H1 (cell line): ENCODE measurements at regions not wholly inside any gene's neighbourhood (a gene's known extent, or its start where the extent isn't known, plus 50 kb on each side); places are given as distances from the start of the nearest gene placed in this dataset.
A peak's percentile ranks its signal among the peaks of the same experiment; 100 is the strongest.

Experiments
- CTCF ChIA-PET: fragments of 300-600 bp; sonication (Branson Sonifier 250); formaldehyde crosslinking; loops from one replicate; lab custom pipeline; 2021; ENCODE audit not compliant: partially characterized antibody; lab: Charles Lee
- POLR2A ChIA-PET: fragments of 300-600 bp; sonication (Branson Sonifier 250); formaldehyde crosslinking; loops from one replicate; lab custom pipeline; 2021; ENCODE audit warnings: inconsistent platforms; ENCODE audit not compliant: partially characterized antibody; lab: Charles Lee
- DNase-seq, 2 experiments: peaks; one replicate each; pipeline versions ENCODE4 v3.0.0 to v3.0.0-alpha.2; 2010 to 2022; ENCODE audit warnings: low spot score in 2 of 2, low read depth in 1 of 2, mixed read lengths in 1 of 2
- FAIRE-seq: peaks from 2 replicates; lab custom pipeline; 2011; peaks lifted over from hg19 to GRCh38; lab: Jason Lieb, UNC
- H2AFZ ChIP-seq: 2 replicates; pipeline ENCODE4 v1.8.1; 2012; ENCODE audit warnings: low read length, inconsistent platforms
- H2AK5ac ChIP-seq: 2 replicates; pipeline ENCODE4 v1.6.1; 2013; ENCODE audit warnings: low read depth, low read length
- H2BK120ac ChIP-seq: replicated peaks from 2 replicates; pipeline ENCODE3; 2013; ENCODE audit warnings: low read depth, low read length, inconsistent platforms
- H2BK12ac ChIP-seq: 2 replicates; pipeline ENCODE4 v1.6.1; 2013; ENCODE audit warnings: low read depth, low read length
- H2BK15ac ChIP-seq: 2 replicates; pipeline ENCODE4 v1.6.1; 2013; ENCODE audit warnings: low read length
- H2BK20ac ChIP-seq: 2 replicates; pipeline ENCODE4 v1.6.1; 2013; ENCODE audit warnings: low read length
- H2BK5ac ChIP-seq: 2 replicates; pipeline ENCODE4 v1.6.1; 2013; ENCODE audit warnings: low read depth, low read length
- H3K14ac ChIP-seq: 2 replicates; pipeline ENCODE4 v1.6.1; 2013; ENCODE audit warnings: inconsistent platforms; ENCODE audit not compliant: insufficient read length
- H3K18ac ChIP-seq: 2 replicates; pipeline ENCODE4 v1.6.1; 2013; ENCODE audit warnings: low read length; ENCODE audit errors: extremely low read depth
- H3K23ac ChIP-seq: 2 replicates; pipeline ENCODE4 v1.6.1; 2013; ENCODE audit warnings: inconsistent platforms; ENCODE audit not compliant: insufficient read length
- H3K23me2 ChIP-seq: 2 replicates; pipeline ENCODE4 v1.6.1; 2013; ENCODE audit warnings: low read depth, low read length
- H3K27ac ChIP-seq: 2 replicates; pipeline ENCODE4 v1.6.1; 2011; ENCODE audit warnings: low read depth, low read length, inconsistent platforms
- H3K27me3 ChIP-seq, 4 experiments: replicated peaks in 1 of 4; 1 replicate in 1 of 4; 2 replicates in 3 of 4; pipeline versions ENCODE4 v1.6.1 to v1.8.1; 2011 to 2013; ENCODE audit warnings: low read length in 3 of 4, mild to moderate bottlenecking in 3 of 4, inconsistent platforms in 2 of 4, mixed read lengths in 2 of 4, moderate library complexity in 1 of 4; ENCODE audit not compliant: control insufficient read depth in 3 of 4, insufficient read depth in 3 of 4; ENCODE audit errors: extremely low read depth in 1 of 4
- H3K36me3 ChIP-seq, 4 experiments: 2 replicates each; pipeline versions ENCODE4 v1.6.1 to v1.8.1; 2011 to 2013; ENCODE audit warnings: mild to moderate bottlenecking in 4 of 4, low read length in 3 of 4, moderate library complexity in 2 of 4, control low read depth in 1 of 4, inconsistent platforms in 1 of 4; ENCODE audit not compliant: insufficient read depth in 4 of 4, control insufficient read depth in 2 of 4
- H3K4ac ChIP-seq: replicated peaks from 2 replicates; pipeline ENCODE3; 2013; ENCODE audit warnings: low read length, low read depth, mixed read lengths, inconsistent platforms; ENCODE audit not compliant: insufficient read length
- H3K4me1 ChIP-seq, 4 experiments: replicated peaks in 1 of 4; 1 replicate in 1 of 4; 2 replicates in 3 of 4; pipeline versions ENCODE4 v1.6.1 to v1.8.1; 2011 to 2013; ENCODE audit warnings: low read length in 3 of 4, inconsistent platforms in 2 of 4, mixed read lengths in 1 of 4; ENCODE audit not compliant: insufficient read depth in 4 of 4, control insufficient read depth in 3 of 4
- H3K4me2 ChIP-seq, 2 experiments: 2 replicates each; pipeline versions ENCODE4 v1.6.1 to v1.8.1; 2011 to 2013; ENCODE audit warnings: low read depth in 2 of 2, low read length in 2 of 2, control low read depth in 1 of 2, inconsistent platforms in 1 of 2, mild to moderate bottlenecking in 1 of 2; ENCODE audit not compliant: insufficient read depth in 1 of 2
- H3K4me3 ChIP-seq, 4 experiments: fragments of 200-600, 300-600 bp in 1 of 4; sonication (generic), shearing (Covaris generic), sonication (Bioruptor Twin) in 1 of 4; 2 replicates each; pipeline versions ENCODE4 v1.5.1 to v1.8.1; 2011 to 2016; ENCODE audit warnings: low read length in 4 of 4, low read depth in 3 of 4, control low read depth in 2 of 4, inconsistent platforms in 2 of 4, mild to moderate bottlenecking in 2 of 4, mixed read lengths in 1 of 4, moderate library complexity in 1 of 4; ENCODE audit not compliant: insufficient read depth in 2 of 4; ENCODE audit errors: extremely low read depth in 1 of 4
- H3K56ac ChIP-seq: replicated peaks from 2 replicates; pipeline ENCODE3; 2013; ENCODE audit warnings: low read depth, mild to moderate bottlenecking, mixed read lengths, low read length, inconsistent platforms; ENCODE audit not compliant: insufficient read length
- H3K79me1 ChIP-seq: 2 replicates; pipeline ENCODE4 v1.6.1; 2013; ENCODE audit warnings: low read depth, low read length, control low read depth
- H3K79me2 ChIP-seq, 2 experiments: 2 replicates each; pipeline versions ENCODE4 v1.6.1 to v1.8.1; 2012 to 2013; ENCODE audit warnings: low read length in 2 of 2, mild to moderate bottlenecking in 2 of 2, inconsistent platforms in 1 of 2; ENCODE audit not compliant: insufficient read depth in 2 of 2, control insufficient read depth in 1 of 2
- H3K9ac ChIP-seq, 4 experiments: replicated peaks in 1 of 4; 1 replicate in 1 of 4; 2 replicates in 3 of 4; pipeline versions ENCODE4 v1.6.1 to v1.8.1; 2011 to 2013; ENCODE audit warnings: low read depth in 3 of 4, low read length in 3 of 4, control low read depth in 2 of 4, mild to moderate bottlenecking in 2 of 4, moderate library complexity in 2 of 4, inconsistent platforms in 1 of 4; ENCODE audit errors: extremely low read depth in 1 of 4
- H3K9me3 ChIP-seq, 2 experiments: 2 replicates each; pipeline versions ENCODE4 v1.6.1 to v1.8.1; 2012 to 2013; ENCODE audit warnings: mild to moderate bottlenecking in 2 of 2, moderate library complexity in 2 of 2, control low read depth in 1 of 2, inconsistent platforms in 1 of 2, low read depth in 1 of 2, low read length in 1 of 2, mixed read lengths in 1 of 2; ENCODE audit not compliant: insufficient read depth in 2 of 2
- H4K20me1 ChIP-seq, 2 experiments: replicated peaks in 1 of 2; 2 replicates each; pipeline versions ENCODE3 to v1.8.1; 2011 to 2013; ENCODE audit warnings: inconsistent platforms in 2 of 2, low read length in 2 of 2, mild to moderate bottlenecking in 1 of 2; ENCODE audit not compliant: insufficient read depth in 2 of 2, control insufficient read depth in 1 of 2
- H4K5ac ChIP-seq: 2 replicates; pipeline ENCODE4 v1.6.1; 2013; ENCODE audit warnings: low read length, low read depth, mixed read lengths, inconsistent platforms; ENCODE audit not compliant: insufficient read length
- H4K8ac ChIP-seq: 2 replicates; pipeline ENCODE4 v1.8.0; 2013; ENCODE audit warnings: mild to moderate bottlenecking, moderate library complexity, low read length, inconsistent platforms; ENCODE audit not compliant: insufficient read depth; ENCODE audit errors: extremely low read depth
- H4K91ac ChIP-seq: replicated peaks from 2 replicates; pipeline ENCODE3; 2013; ENCODE audit warnings: low read length, mixed read lengths, inconsistent platforms; ENCODE audit not compliant: insufficient read length
- ASH2L ChIP-seq: fragments of 200-600, 300-600 bp; sonication (generic); IDR thresholded peaks from one replicate; pipeline ENCODE4 v1.7.1; 2017; ENCODE audit warnings: low read length
- BRCA1 ChIP-seq: IDR thresholded peaks from 2 replicates; pipeline ENCODE4 v1.6.1; 2012; ENCODE audit warnings: low read depth, low read length, improper control_type of control experiment
- CBX5 ChIP-seq: fragments of 300-800, 300-1000 bp; sonication (generic); IDR thresholded peaks from 2 replicates; pipeline ENCODE4 v1.7.1; 2016; ENCODE audit warnings: antibody characterized with exemption, low read length, low read depth
- CBX8 ChIP-seq: fragments of 300-800, 300-1000 bp; sonication (generic); IDR thresholded peaks from 2 replicates; pipeline ENCODE4 v1.7.1; 2016; ENCODE audit warnings: low read depth, low read length, borderline replicate concordance
- CEBPB ChIP-seq: IDR thresholded peaks from 2 replicates; pipeline ENCODE4 v1.6.1; 2012; ENCODE audit warnings: low read depth, low read length
- CHD2 ChIP-seq: IDR thresholded peaks from 2 replicates; pipeline ENCODE4 v1.6.1; 2012; ENCODE audit warnings: low read length, improper control_type of control experiment
- EZH2 ChIP-seq: fragments of 200-600 bp; sonication (generic); IDR thresholded peaks from 2 replicates; pipeline ENCODE4 v1.7.1; 2012; ENCODE audit warnings: low read depth, mild to moderate bottlenecking, moderate library complexity, low read length, inconsistent platforms; ENCODE audit not compliant: severe bottlenecking
- GABPA ChIP-seq: IDR thresholded peaks from 2 replicates; pipeline ENCODE4 v1.6.1; 2011; ENCODE audit warnings: mild to moderate bottlenecking, low read length, moderate library complexity, borderline replicate concordance; ENCODE audit not compliant: insufficient read depth
- MAX ChIP-seq: IDR thresholded peaks from 2 replicates; pipeline ENCODE4 v1.6.1; 2012; ENCODE audit warnings: inconsistent platforms
- POLR2AphosphoS5 ChIP-seq: IDR thresholded peaks from 2 replicates; pipeline ENCODE4 v1.6.1; 2011; ENCODE audit warnings: low read depth, low read length
- RFX5 ChIP-seq: IDR thresholded peaks from 2 replicates; pipeline ENCODE4 v1.6.1; 2011; ENCODE audit warnings: low read depth, low read length, improper control_type of control experiment, borderline replicate concordance
- SIX5 ChIP-seq: IDR thresholded peaks from 2 replicates; pipeline ENCODE4 v1.6.1; 2011; ENCODE audit warnings: mild to moderate bottlenecking, low read depth, low read length
- SP1 ChIP-seq: IDR thresholded peaks from 2 replicates; pipeline ENCODE4 v1.6.1; 2011; ENCODE audit warnings: low read depth, low read length
- SP2 ChIP-seq: IDR thresholded peaks from 2 replicates; pipeline ENCODE4 v1.6.1; 2012; ENCODE audit warnings: mild to moderate bottlenecking, low read length, inconsistent platforms
- SP4 ChIP-seq: IDR thresholded peaks from 2 replicates; pipeline ENCODE4 v1.6.1; 2012; ENCODE audit warnings: low read length, inconsistent platforms
- WGBS, 2 experiments: shearing (Covaris generic) in 1 of 2; methylation state at CpG; one replicate each; pipeline versions ENCODE4 v1.1.6 to v1.1.7; 2013 to 2015; ENCODE audit warnings: low lambda C conversion rate in 2 of 2, mixed read lengths in 2 of 2, inconsistent platforms in 1 of 2, low coverage in 1 of 2, missing lambda C conversion rate in 1 of 2; ENCODE audit not compliant: insufficient replicate concordance in 2 of 2, insufficient coverage in 1 of 2, insufficient read length in 1 of 2; ENCODE audit errors: extremely low coverage in 1 of 2, missing lambda C conversion rate in 1 of 2; 5-methylcytosine and 5-hydroxymethylcytosine counted together

GRCh38 chr5:56288873-56289601 is 55.9 kb upstream of the ANKRD55 start:
- H2BK120ac ChIP-seq = no peak overlapping the region
- H3K9me3 ChIP-seq = peaks cover 0 to 5% of the 10 kb centered on the region in 2 experiments; a peak in 1 of 4 replicates
- no peak overlapping the region for H4K8ac ChIP-seq
- H3K56ac ChIP-seq = no peak overlapping the region
- H3K79me1 ChIP-seq = no peaks in the 10 kb centered on the region
- H2BK12ac ChIP-seq = no peak overlapping the region
- peak overlapping the region in 1 of 2 experiments; percentile 14; a peak in 1 of 4 replicates for H3K4me2 ChIP-seq
- no peak overlapping the region for H4K91ac ChIP-seq
- no peaks in the 10 kb centered on the region for H3K36me3 ChIP-seq
- FAIRE-seq (no peak), DNase-seq (no peak)
- H3K79me2 ChIP-seq = no peaks in the 10 kb centered on the region
- no peak overlapping the region for H3K18ac ChIP-seq
- ChIA-PET POLR2A (no interaction called here), CTCF (interaction anchor here (1.1 kb wide), 1 partner anchor 17 kb away, joined by 3 read pairs; no protein-coding TSS in a partner anchor)
- H3K14ac ChIP-seq = peak overlapping the region; percentile 91
- WGBS, 2 experiments = 75% methylated on average over 4 of the region's 4 CpGs; no CpG with 5 or more reads in 1 of the 2 experiments
- H4K20me1 ChIP-seq = no peaks in the 10 kb centered on the region
- no peak overlapping the region for H4K5ac ChIP-seq
- H2BK15ac ChIP-seq = no peak overlapping the region
- no peaks in the 10 kb centered on the region for H3K27me3 ChIP-seq
- H3K9ac ChIP-seq = no peak overlapping the region
- no peak overlapping the region for H3K4me3 ChIP-seq
- no peak overlapping the region for H2AFZ ChIP-seq
- no peaks in the 10 kb centered on the region for H3K23me2 ChIP-seq
- no peak overlapping the region for H3K27ac ChIP-seq
- no peak overlapping the region for H2AK5ac ChIP-seq
- no peak overlapping the region for H2BK5ac ChIP-seq
- no peak overlapping the region for H3K4ac ChIP-seq
- peaks cover 0 to 3% (median 0%) of the 10 kb centered on the region in 4 experiments; a peak in 1 of 7 replicates for H3K4me1 ChIP-seq
- no peak overlapping the region for H2BK20ac ChIP-seq
- H3K23ac ChIP-seq = no peak overlapping the region
- TF ChIP-seq CHD2 (no peak), CBX8 (no peak), SP4 (no peak), ASH2L (no peak), SIX5 (no peak), MAX (no peak), EZH2 (no peak), SP1 (no peak), GABPA (no peak), CBX5 (no peak), BRCA1 (no peak), RFX5 (no peak), POLR2AphosphoS5 (no peak), SP2 (no peak), CEBPB (no peak)
